Endometrial microvascular endothelial cells (primary cell): ENCODE measurements at regions not wholly inside any gene's neighbourhood (a gene's known extent, or its start where the extent isn't known, plus 50 kb on each side); places are given as distances from the start of the nearest gene placed in this dataset.

Experiments
- in situ Hi-C: cut with HindIII; loops from 2 replicates; pipeline ENCODE4 v1.10.0; 2017; ENCODE audit warnings: low sequenced_read_pairs, low pct_unique_long_range_greater_than_20kb; ENCODE audit errors: inconsistent ontology term

DNA sequence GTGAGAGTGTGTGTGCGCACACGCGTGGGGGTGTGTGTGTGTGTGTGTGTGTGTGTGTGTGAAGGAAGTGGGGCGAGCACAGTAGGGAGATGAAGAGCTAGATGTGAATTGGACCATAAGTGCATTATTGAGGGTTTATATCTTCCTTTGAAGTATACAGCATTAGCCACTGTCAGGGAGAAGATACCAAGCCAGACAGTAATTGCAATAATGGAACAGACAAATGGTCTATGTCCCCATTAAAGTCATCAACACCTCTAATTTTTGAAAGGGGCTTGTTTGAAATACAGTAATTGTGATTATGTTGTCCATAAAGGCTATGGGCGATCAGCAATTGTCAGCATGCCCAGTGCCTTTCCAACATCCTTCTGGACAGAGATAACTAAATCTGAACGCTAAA, 429.2 kb upstream of the NR2F2 start:
- in situ Hi-C loops = no loop called here

DNA sequence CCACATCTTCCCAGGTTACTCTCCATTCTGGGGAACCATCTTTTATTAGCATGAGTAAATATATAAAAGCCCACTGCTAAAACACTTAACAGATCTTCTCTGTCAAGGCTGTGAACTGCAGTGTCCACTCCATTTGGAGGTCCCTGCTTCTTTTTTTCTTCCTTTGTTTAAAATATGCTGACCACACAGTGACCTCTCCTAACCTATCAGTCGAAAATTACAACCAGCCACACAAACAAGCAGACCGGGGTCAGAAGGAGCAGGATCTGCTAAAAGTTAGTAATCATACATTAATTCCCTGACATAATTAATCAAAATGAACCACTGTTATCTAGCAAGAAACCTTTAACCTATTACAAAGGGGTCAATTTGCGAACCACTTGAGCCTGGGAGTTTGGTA, 427.9 kb upstream of the NR2F2 start:
- in situ Hi-C loops = no loop called here

DNA sequence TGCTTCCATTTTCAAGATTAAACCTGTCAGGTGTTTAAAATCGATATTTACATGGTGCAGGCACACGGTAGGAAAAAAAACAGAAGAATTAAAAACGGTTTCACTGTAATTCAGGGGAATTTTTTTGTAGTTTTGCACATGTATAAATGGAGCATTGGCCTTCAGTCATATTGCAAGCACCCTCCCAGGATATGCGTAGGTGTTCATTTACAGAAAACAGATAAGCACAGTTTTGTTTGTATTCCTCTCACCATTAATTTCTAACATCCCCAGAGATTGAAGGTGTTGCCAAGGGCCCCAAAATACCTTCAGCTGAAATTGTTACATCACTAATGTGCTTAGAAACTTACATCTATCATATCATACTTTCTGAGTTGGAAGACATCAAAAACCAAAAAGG, 427.1 kb upstream of the NR2F2 start:
- in situ Hi-C loops = no loop called here

DNA sequence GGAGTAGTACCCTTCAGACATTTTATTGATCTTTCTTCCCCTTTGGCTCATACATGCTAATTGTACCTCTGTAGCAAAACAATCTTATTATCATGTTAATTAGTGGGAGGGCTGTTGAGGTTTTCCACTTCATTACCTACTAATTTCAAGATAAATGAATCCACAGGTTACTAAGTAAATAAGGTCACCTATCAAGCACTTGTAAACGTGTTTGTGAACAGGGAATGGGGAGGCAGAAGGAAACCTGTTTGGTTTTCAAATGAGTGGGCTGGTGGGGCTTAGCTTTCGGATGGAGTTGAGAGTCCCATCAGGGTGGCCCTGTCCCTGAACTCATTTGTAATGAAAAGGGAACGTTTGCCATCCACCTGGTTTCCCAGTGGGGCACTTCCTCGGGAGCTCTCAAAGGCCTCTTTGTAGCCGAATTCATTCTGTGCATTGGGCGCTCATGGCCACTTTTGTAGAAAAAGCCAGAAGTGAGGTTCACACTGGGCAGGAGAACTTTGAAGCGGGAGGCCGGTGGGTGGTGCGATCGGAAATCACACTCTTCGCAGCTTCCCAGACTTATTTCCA, 419.8 kb upstream of the NR2F2 start:
- in situ Hi-C loops = no loop called here

DNA sequence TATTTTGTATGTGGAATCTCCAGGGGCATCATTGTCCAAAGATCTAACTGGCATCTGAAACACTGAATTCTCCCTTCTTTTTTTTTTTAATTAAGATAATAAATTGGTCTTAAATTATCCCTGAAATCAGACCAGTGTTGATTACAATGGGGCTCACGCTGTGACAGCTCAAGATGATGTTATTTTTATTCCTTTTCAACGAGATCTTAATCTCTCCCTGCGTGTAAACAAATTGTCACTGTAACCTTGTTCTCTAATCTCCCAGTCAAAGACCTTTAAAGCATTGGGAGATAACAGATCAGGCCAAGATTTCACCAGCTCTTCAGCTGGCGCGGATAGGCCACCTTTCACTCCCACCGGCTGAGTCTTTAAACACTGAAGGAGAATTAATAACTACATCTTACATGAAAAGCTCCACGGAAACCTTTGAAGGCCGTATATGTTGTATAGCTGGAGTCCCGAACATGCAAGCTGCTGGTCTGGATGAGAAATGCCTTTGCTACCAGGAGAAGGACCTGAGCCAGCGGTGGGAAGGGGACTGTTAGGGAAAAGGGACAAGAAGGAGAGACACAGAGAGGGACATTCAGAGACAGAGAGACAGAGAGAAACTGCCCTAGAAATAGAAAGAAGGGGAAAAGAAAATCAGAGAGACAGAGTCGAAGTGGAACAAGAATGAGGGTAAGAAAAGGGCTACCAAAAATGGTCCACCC, 418.8 kb upstream of the NR2F2 start:
- in situ Hi-C loops = no loop called here

DNA sequence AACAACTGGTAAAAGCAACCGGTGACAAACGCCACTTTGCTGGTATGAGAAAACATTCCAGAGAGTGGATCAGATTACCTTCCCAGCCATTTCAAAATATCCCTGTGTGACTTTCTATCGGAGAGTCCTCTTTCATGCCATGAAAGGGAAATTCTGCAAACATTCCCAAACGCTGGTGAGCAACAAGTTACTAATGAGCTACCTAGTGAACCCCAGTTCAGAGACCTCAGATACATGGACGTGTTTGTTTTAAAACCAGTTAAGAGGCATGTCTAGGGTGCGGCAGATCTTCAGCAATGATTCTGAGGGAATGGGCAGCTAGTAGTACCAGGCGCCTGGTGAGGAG, 418.2 kb upstream of the NR2F2 start:
- in situ Hi-C loops = no loop called here

DNA sequence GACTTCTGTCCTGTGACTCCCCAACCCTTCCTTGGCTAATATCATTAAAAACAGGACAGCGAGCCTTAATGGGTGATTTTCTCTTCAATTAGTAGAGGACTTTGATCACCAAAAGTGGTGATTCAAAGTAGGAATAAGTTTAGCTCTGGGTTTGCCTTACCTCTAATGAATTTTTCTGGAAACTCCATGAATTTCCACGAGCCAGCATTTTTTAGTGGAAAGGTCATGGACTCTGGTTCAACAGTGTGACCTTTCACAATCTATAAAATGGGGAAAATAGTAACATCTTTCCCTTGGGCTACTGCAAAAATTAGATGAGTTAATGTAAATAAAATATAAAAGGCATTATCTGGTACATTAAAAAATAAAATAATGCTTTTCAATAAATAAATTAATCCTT, 417.8 kb upstream of the NR2F2 start:
- in situ Hi-C loops = no loop called here

DNA sequence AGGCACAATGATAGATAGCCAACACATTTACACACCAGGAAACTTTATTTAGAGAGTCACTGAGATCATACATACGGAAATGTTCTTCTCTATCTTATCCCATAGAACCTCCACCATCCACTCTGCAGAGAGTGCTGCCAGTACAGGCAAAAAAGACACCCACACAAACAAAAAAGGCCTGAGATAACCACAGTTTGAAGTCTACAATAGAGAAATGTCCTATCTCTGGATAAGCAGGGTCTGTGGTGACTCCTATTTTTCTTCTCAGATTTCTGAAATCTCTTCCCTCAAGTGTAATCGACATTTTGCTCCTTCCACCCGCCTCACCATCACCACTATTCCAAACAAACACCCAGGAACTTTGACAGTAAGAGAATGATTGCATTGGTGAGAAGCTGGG, 413.9 kb upstream of the NR2F2 start:
- in situ Hi-C loops = no loop called here

DNA sequence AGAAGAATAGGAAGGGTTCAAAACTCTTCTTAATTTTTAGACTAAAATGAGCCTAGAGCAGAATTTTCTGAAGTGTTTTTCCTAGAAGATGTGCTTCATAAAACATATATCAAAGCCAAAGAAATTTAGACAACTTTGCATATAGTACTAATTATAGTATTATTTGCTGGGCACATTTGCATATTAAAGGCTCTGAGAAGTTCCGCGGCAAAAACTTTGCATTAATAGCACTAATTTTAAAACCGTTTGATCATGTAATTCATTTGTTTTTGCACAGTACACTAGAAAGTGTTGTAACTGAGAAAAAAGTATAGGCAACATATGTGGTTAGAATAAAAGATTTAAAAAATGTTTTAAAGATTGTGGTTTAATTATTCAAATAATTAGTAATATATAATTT, 412.0 kb upstream of the NR2F2 start:
- in situ Hi-C loops = no loop called here

DNA sequence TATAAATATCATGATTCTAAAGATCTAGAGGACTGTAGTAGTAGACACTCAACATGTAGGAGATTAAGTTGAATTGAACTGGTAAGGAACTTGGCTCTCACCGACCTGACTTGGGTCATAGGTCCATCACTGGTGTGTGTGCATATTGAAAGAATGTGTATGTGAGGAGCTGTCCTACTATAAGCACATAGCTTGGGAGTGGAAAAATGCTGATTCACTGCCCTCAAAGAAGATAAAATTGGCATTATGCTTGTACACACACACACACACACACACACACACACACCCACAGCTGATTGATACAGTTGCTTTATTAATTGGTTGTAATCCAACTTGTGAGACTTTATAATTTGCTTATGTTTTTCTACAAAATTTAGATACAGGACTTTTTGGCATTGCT, 411.0 kb upstream of the NR2F2 start:
- in situ Hi-C loops = no loop called here

DNA sequence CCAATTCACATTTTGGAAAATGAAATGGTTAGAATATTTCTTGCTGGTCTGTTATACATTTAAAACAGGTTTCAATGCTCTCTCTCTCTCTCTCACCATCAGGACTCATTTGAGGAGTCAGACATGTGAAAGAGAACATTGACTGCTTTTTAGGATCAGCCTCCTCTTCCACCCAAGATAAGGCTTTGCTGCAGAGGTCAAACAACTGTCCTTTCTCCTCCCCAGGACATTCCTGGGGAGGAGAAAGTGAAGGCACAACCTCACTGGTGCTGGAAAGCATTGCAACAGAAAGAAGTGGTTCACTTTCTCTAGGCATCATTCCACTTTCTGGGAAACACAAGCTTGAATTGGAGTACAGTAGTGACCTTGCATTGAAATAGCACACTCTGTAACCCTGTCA, 409.1 kb upstream of the NR2F2 start:
- in situ Hi-C loops = no loop called here

DNA sequence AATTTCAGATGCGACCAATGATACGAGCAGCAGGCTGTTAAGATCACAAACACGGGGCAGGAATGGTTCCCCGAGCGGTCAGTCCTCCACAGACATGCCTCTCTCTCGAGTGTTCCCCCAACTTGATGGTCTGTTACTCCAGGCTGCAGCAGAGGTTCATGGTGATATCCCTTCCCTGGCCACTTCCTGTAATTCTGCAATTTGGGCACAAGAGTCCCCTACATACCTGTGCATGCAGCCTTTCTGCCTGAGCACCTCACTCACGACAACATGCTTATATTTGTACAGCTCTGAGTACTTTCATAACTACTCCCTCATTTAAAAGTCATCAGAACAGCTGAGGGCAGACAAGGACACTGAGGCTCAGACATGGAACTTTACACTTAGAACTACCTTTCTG, 408.1 kb upstream of the NR2F2 start:
- in situ Hi-C loops = no loop called here

DNA sequence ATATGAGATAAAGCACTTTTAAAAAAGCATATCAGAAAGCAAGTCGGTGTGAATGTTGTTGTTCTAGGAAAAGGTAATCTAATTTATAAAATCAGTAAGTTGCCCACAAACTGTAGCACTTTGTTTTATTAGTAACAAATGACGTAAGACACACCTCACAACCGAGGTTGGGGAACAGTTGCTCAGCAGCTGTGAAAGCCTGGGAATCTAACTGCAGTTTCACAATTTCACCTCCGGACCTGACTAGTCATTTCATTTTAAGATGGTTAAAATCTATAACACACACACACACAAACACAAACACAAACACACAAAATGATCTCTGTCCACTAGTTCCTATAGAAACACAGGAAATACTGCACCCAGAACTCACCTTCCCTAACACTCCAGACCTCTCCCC, 406.7 kb upstream of the NR2F2 start:
- in situ Hi-C loops = no loop called here

DNA sequence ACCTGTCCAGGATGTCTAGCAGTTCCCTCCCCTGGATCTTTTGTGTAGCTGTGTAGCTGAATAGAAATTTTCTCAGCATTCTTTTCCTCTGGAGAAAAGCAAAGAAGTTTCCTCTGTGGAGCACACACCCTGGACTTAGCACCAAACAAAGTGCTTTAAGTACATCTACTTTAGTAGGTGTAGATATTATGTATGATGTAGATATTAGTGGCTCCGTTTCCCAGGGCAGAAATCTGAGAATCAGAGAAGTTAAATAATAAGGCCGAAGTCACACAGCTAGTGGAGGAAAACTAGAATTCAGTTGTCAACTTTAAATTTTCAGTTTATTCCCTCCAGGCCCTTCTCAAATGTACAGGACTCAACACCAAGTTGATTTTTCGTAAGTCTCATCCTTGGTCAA, 401.7 kb upstream of the NR2F2 start:
- in situ Hi-C loops = no loop called here

DNA sequence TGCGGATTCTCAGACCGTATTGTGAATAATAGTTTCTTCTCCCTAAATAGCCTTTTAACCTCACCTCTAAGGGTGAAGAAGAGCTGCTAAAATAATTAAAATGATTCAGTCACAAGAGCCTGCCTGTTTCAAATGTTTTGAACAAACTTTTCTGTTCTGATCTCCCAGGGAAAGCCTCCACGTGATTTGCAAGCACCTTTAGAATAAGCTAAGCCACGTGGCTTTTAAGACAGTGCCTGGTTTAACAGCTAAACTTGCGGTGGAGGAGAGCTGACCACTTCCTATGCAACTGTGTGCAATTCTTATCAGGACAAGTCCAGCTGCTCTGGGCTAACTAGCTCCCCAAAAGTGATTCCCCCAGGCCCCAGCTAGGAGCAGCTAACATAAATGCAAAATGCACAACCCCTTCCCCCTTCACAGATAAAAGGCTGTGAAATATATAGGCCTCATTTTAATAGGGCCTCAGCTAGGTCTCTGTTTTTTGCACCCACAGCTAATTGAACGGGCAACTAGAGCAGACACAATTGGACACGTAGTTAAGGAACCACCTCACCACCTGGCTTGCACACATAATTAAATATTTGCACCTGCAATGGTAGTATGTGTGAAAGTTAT, 401.2 kb upstream of the NR2F2 start:
- in situ Hi-C loops = no loop called here

DNA sequence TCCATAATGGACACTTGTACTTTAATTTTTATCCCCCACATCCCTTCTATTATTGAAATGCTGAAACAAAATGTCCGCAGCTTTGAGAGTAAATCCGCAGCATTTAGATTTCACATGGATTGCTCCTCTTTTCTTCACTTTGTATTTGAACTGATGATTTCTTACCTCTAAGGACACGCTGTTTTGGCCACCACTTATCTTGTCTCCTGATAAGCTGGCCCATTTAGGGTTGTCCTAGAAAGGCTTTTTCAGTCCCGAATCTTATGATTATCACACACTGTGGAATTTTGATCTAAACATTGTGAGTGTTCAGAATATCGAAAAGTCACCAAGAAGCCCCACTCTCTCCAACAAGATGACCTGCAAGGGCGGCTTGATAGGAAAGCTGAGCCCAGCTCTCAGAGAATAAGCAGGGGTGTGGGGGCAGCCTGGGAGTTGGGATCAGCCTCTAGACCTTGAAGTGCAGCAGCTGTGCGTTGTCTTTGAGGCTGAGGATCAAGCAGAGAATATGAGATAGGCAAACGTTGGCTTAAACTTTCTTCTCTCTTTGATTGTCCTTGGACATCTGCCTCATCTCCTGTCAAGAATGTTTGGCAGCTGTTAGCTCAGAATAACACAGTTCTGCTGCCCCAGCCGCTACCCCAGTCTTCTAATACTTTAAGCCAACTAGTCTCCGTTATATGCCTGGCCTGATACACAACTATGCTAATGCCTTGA, 399.7 kb upstream of the NR2F2 start:
- in situ Hi-C loops = no loop called here

DNA sequence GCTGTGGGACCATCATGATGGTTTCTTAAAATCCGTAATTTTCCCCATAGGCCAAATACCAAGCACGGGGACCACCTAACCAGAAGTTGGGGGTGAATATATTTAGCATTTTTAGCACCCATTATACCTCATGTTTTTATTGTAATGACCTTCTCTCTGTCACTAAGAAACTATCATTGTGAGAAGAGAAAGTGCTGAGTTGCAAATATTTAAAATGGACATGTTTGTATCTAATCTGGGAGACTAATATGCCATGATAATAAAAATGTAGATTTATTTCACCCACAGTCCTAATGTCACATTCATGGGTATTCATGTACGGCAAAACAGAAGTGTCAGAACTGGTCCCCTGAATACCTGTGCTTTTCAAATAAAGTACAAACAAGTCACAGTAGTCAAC, 398.9 kb upstream of the NR2F2 start:
- in situ Hi-C loops = no loop called here

DNA sequence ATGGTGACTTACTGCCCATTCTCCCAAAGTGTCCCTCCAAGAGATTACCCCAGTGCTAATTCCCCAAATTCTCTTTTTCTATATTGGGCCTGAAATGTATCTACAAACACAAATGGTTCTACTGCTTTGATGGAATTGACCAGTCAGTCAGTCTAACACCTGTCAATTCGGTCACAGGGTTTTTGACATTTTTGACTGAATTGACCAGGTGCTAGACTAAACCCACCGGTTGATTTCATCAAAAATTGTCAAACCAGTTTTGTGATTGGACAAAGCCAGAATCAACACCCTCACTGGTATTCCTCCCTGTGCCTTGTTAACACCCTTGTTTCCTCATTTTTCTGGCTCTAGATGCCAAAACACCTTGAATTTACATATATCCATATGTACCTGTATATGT, 398.4 kb upstream of the NR2F2 start:
- in situ Hi-C loops = no loop called here

DNA sequence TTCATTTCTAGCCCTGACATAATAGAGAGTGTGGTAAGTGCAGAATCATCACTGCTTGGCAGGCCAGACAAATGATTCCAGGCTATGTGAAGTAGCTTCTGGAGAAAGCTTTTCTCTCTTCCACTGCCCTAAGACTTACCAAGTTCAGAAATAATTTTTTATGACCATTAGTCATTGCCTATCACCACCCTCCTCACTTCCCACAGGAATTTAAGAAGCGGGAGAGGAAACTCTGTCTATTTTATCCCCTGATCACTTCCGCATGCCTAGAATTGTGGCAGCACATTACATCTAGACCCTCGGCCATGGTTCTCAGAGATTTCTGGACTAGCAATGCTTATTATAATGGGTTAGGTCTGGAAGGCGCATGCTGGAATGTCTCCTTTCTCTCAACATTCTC, 397.8 kb upstream of the NR2F2 start:
- in situ Hi-C loops = no loop called here

DNA sequence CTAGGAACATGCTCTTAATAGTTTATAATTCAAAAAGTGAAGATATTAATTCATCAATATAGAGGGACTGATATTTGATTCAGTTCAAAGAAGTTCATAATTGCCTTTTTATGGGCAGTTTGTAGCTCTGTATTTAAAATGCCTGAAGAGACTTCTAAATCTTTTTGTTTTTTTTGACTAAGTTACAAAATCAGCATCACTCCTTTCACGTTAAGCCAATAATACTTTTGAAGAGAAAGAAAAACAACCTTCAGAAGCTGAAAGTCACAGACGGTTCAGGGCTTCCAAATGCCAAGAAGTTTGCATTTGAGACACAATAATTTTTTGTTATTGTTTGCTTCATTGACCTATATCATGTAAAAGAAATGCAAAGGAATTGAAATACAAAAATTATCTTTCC, 394.6 kb upstream of the NR2F2 start:
- in situ Hi-C loops = no loop called here
